Heart left ventricle (tissue), 13 donors: ENCODE measurements at regions not wholly inside any gene's neighbourhood (a gene's known extent, or its start where the extent isn't known, plus 50 kb on each side); places are given as distances from the start of the nearest gene placed in this dataset.

Source experiments
- CTCF ChIP-seq, 12 donors: fragments of 200-600 bp; sonication (generic) in 4 of 12; IDR thresholded peaks; one replicate each; pipeline versions ENCODE4 v1.5.0 to v1.8.0; 2018 to 2022; ENCODE audit warnings: antibody characterized with exemption in 12 of 12, mild to moderate bottlenecking in 5 of 12
- POLR2A ChIP-seq, 2 donors: fragments of 450-650 bp; IDR thresholded peaks; one replicate each; pipeline ENCODE4 v1.6.1; 2017; ENCODE audit warnings: antibody characterized with exemption in 2 of 2, mild to moderate bottlenecking in 2 of 2, moderate library complexity in 2 of 2
- donor health status: ischemic (EF 13 %, LVEDD 7.1; RV severe dilation, severe dysfunction).
- donor health status: DM: no; HTN: yes; CAD: no.
- donor health status: DM: no; HTN: no; CAD: no.
- donor health status: ischemic (EF 25% LVEDD 6.9; RV normal size, moderate dysfunction).
- donor health status: ischemic (EF 25% LVEDD 5.7; RV mildly dilated, moderate dysfunction).
- donor health status: ischemic (EF 35%, LVEDD 5.7; RV mildly dilated, moderate dysfunction).
- donor health status: nonischemic (EF 11% LVEDD 7.7; RV severe dilation, severe dysfunction).
- donor health status: DM: yes; HTN: yes; CAD: no.
- donor health status: PGD.
- donor health status: ischemic (EF 29% LVEDD 5.4; RV normal size, mild dysfunction).
- donor health status: nonischemic (EF 23%, LVEDD 6.1; RV moderate dilation, normal function).

DNA sequence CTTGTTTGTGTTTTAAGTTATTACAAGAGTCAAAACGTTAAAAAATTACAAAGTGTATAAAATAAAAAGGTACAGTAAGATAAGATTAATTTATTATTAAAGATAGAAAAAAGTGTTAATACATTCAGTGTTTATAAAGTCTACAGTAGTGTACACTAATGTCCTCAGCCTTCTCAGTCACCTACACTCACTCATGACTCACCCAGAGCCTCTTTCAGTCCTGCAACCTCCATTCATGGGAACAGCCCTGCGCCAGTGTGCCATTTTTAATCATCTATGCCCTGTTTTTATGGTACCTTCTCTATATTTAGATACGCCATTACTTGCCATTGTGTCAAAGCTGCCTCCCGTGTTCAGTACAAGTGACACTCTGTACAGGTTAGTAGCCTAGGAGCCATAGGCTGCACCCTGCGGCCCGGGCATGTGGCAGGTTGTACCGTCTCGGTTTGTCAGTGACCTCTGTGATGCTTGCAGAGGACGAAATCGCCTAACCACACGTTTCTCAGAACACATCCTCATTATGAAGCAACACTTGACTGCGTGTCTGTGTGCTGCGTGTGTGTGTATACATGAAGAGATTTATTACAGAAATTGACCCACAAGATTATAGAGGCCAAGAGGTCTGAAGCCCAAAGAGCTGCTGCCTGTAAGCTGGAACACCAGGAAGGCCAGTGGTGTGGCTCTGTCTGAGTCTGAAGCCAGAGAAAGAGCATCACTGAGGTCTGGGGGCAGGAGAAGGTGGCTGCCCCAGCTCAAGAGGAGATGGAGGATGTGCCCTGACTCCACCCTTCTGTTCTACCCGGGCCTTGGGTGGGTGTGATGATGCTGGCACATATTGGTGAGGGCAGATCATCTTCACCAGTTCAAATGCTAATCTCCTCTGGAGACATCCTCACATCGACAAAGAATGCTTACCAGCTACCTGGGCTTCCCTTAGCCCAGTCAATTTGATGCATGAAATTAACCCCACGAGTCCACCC is 116.6 kb upstream of the C14orf180 start:
- TF ChIP-seq CTCF (IDR thresholded peaks at IDR 0.05) (no peak), POLR2A (IDR thresholded peaks at IDR 0.05) (no peak)
